Panc1 (cell line): ENCODE measurements at regions not wholly inside any gene's neighbourhood (a gene's known extent, or its start where the extent isn't known, plus 50 kb on each side); places are given as distances from the start of the nearest gene placed in this dataset.
A peak's percentile ranks its signal among the peaks of the same experiment; 100 is the strongest.

Experiments used
- ATAC-seq: fragments of 200-7000 bp; cut with Tn5 transposase; 2 replicates; pipeline ENCODE4 v1.9.1; 2020; ENCODE audit warnings: mild to moderate bottlenecking, moderate library complexity
- BruUV-seq: library from RNA; stranded (reverse); fragments of 400-500 nt; replicated peaks from 2 replicates; lab custom pipeline; 2021; lab: Mats Ljungman, UMichigan
- CTCF ChIA-PET: fragments of 300-600 bp; sonication (Branson Sonifier 250); formaldehyde crosslinking; loops from one replicate; lab custom pipeline; 2022; ENCODE audit warnings: antibody characterized with exemption; lab: Charles Lee
- POLR2A ChIA-PET: fragments of 300-600 bp; sonication (Branson Sonifier 250); formaldehyde crosslinking; loops from one replicate; lab custom pipeline; 2022; ENCODE audit warnings: antibody characterized with exemption; lab: Charles Lee
- DNase-seq: peaks from one replicate; pipeline ENCODE4 v3.0.0-alpha.2; 2010; ENCODE audit warnings: low read depth, low spot score
- H3K27ac ChIP-seq: 2 replicates; pipeline ENCODE4 v1.5.1; 2011; ENCODE audit warnings: mild to moderate bottlenecking, low read length, inconsistent platforms
- H3K27me3 ChIP-seq: fragments of 200-500 bp; sonication (Bioruptor generic); 2 replicates; pipeline ENCODE4 v1.6.0; 2014; ENCODE audit warnings: low read length, inconsistent platforms; ENCODE audit not compliant: control insufficient read depth, insufficient read depth
- H3K36me3 ChIP-seq: fragments of 200-500 bp; sonication (Bioruptor generic); 2 replicates; pipeline ENCODE4 v1.5.1; 2014; ENCODE audit warnings: inconsistent platforms, mild to moderate bottlenecking, low read length, moderate library complexity; ENCODE audit not compliant: control insufficient read depth, insufficient read depth
- H3K4me1 ChIP-seq: 2 replicates; pipeline ENCODE4 v1.5.1; 2011; ENCODE audit warnings: inconsistent platforms, mild to moderate bottlenecking, low read length, moderate library complexity; ENCODE audit not compliant: control insufficient read depth, insufficient read depth
- H3K4me3 ChIP-seq, 2 experiments: 2 replicates each; pipeline ENCODE4 v1.5.1; 2011 to 2012; ENCODE audit warnings: low read depth in 2 of 2, low read length in 2 of 2, mild to moderate bottlenecking in 2 of 2, inconsistent platforms in 1 of 2, moderate library complexity in 1 of 2
- H3K9me3 ChIP-seq: fragments of 200-500 bp; sonication (Bioruptor generic); 2 replicates; pipeline ENCODE4 v1.5.1; 2014; ENCODE audit warnings: low read depth, mild to moderate bottlenecking, inconsistent platforms, low read length, moderate library complexity; ENCODE audit not compliant: control insufficient read depth, insufficient read depth
- CTCF ChIP-seq: fragments of 450-650 bp; IDR thresholded peaks from 2 replicates; pipeline ENCODE4 v1.5.1; 2017; ENCODE audit warnings: mild to moderate bottlenecking
- POLR2AphosphoS5 ChIP-seq: IDR thresholded peaks from 2 replicates; pipeline ENCODE4 v1.6.1; 2012; ENCODE audit warnings: mild to moderate bottlenecking, low read depth, low read length, moderate library complexity
- REST ChIP-seq, 2 experiments: IDR thresholded peaks; 2 replicates each; pipeline ENCODE4 v1.6.1; 2011 to 2012; ENCODE audit warnings: low read depth in 2 of 2, control low read depth in 1 of 2, low read length in 1 of 2, mild to moderate bottlenecking in 1 of 2, moderate library complexity in 1 of 2; ENCODE audit not compliant: insufficient read depth in 1 of 2
- TCF7L2 ChIP-seq: IDR thresholded peaks from 2 replicates; pipeline ENCODE4 v1.6.1; 2011; ENCODE audit warnings: mild to moderate bottlenecking, low read depth, low read length, inconsistent platforms
- in situ Hi-C: cut with HindIII; loops from 2 replicates; pipeline ENCODE4 v1.10.0; 2016; ENCODE audit warnings: low sequenced_read_pairs, low pct_unique_long_range_greater_than_20kb
- intact Hi-C: fragments of 100-400 bp; cut with micrococcal nuclease; formaldehyde crosslinking; loops from one replicate; pipeline ENCODE4 v1.10.0; 2022; ENCODE audit not compliant: unreplicated experiment

GRCh38 chr3:178274711-178275110, 261.5 kb upstream of the KCNMB2 start:
- ChIA-PET POLR2A (no interaction called here), CTCF (no interaction called here)
- no TSS peak for BruUV-seq
- Histone ChIP-seq H3K4me1 (no peaks in the 10 kb centered on the region), H3K36me3 (no peaks in the 10 kb centered on the region), H3K4me3 (no peak overlapping the region), H3K9me3 (peaks cover 7% of the 10 kb centered on the region), H3K27ac (no peak overlapping the region), H3K27me3 (no peaks in the 10 kb centered on the region)
- no peak for DNase-seq
- in situ Hi-C loops (no loop called here), intact Hi-C loops (no loop called here)
- no peak for ATAC-seq
- TF ChIP-seq POLR2AphosphoS5 (no peak), CTCF (no peak), TCF7L2 (no peak)

- in situ Hi-C loops (no loop called here), intact Hi-C loops (no loop called here)
- Histone ChIP-seq H3K36me3 (no peaks in the 10 kb centered on the region), H3K9me3 (peaks cover 9% of the 10 kb centered on the region), H3K4me1 (no peaks in the 10 kb centered on the region), H3K27ac (no peak overlapping the region), H3K27me3 (no peaks in the 10 kb centered on the region), H3K4me3 (no peak overlapping the region)
- ATAC-seq: no peak
- no peak for DNase-seq
- ChIA-PET CTCF (interaction anchor here (0.7 kb wide), 1 partner anchor 855 kb away, joined by 3 read pairs; no protein-coding TSS in a partner anchor), POLR2A (no interaction called here)
- no peak for TF ChIP-seq CTCF
- no TSS peak for BruUV-seq
Measured at GRCh38 chr3:178275311-178275710, 260.9 kb upstream of the KCNMB2 start.

- CTCF ChIA-PET: interaction anchor here (0.7 kb wide), 1 partner anchor 856 kb away, joined by 3 read pairs; no protein-coding TSS in a partner anchor
- intact Hi-C loops: no loop called here
Measured at GRCh38 chr3:178275793-178276192, 260.4 kb upstream of the KCNMB2 start.

More at GRCh38 chr3:178275793-178276192, 260.4 kb upstream of the KCNMB2 start:
- Histone ChIP-seq H3K4me3 (no peak overlapping the region), H3K27me3 (no peaks in the 10 kb centered on the region), H3K36me3 (no peaks in the 10 kb centered on the region), H3K4me1 (no peaks in the 10 kb centered on the region), H3K9me3 (peaks cover 12% of the 10 kb centered on the region), H3K27ac (no peak overlapping the region)
- POLR2A ChIA-PET: no interaction called here
- ATAC-seq (no peak), DNase-seq (no peak)
- TF ChIP-seq REST (IDR thresholded peaks at IDR 0.05; ENCODE audit: insufficient read depth in 1 of 2, low read depth in 2 of 2, low read length in 1 of 2) (no peak), TCF7L2 (peak; percentile 86)
- in situ Hi-C loops: no loop called here
- no TSS peak for BruUV-seq
